Mucosa of rectum (tissue), 2 donors: ENCODE measurements at regions not wholly inside any gene's neighbourhood (a gene's known extent, or its start where the extent isn't known, plus 50 kb on each side); places are given as distances from the start of the nearest gene placed in this dataset.

Experiments used
- H3K27ac ChIP-seq, 2 donors: one replicate each; pipeline ENCODE4 v1.7.0; 2013; ENCODE audit warnings: inconsistent platforms in 2 of 2, low read depth in 2 of 2, low read length in 2 of 2
- H3K27me3 ChIP-seq, 2 donors: one replicate each; pipeline ENCODE4 v1.7.0; 2013; ENCODE audit warnings: low read length in 2 of 2; ENCODE audit not compliant: control insufficient read depth in 2 of 2, insufficient read depth in 2 of 2
- H3K36me3 ChIP-seq, 2 donors: one replicate each; pipeline ENCODE4 v1.7.0; 2013; ENCODE audit warnings: low read length in 2 of 2; ENCODE audit not compliant: control insufficient read depth in 2 of 2, insufficient read depth in 2 of 2
- H3K4me1 ChIP-seq, 2 donors: one replicate each; pipeline ENCODE4 v1.7.0; 2013; ENCODE audit warnings: low read length in 2 of 2, mild to moderate bottlenecking in 1 of 2; ENCODE audit not compliant: control insufficient read depth in 2 of 2, insufficient read depth in 2 of 2
- H3K4me3 ChIP-seq, 2 donors: one replicate each; pipeline ENCODE4 v1.7.0; 2013; ENCODE audit warnings: low read length in 2 of 2
- H3K9ac ChIP-seq, 2 donors: one replicate each; pipeline ENCODE4 v1.7.0; 2013; ENCODE audit warnings: low read length in 2 of 2, low read depth in 1 of 2, mild to moderate bottlenecking in 1 of 2
- H3K9me3 ChIP-seq, 2 donors: one replicate each; pipeline ENCODE4 v1.7.0; 2013; ENCODE audit warnings: low read length in 2 of 2; ENCODE audit not compliant: control insufficient read depth in 2 of 2
- donor health status: healthy.
- donor health status: Normal muscosa, but diverticular disease.

DNA sequence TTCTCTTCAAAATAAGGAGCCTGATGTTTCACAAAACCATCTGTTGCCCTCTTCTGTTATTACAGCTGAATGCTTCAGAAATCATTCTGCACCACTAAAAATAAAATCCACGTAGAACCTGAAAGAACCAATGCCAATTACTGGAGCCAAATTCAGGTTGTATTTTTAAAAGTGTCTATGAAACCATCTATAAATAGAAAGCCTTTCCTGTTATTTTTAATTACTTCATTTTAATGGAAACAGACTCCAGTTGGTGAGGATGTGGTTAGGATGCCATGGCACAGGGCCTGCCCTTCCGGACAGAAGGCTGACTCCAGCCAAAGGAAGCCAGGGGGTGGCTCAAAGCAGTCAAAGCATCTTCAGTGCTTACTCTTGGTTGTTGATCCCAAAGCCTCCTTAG lies 119.8 kb downstream of the TENT4A start:
- H3K27me3 ChIP-seq: peaks cover 0 to 2% of the 10 kb centered on the region in 2 donors
- H3K27ac ChIP-seq: no peak overlapping the region
- no peak overlapping the region for H3K4me3 ChIP-seq
- H3K36me3 ChIP-seq: no peaks in the 10 kb centered on the region
- H3K4me1 ChIP-seq: peaks cover 0 to 3% of the 10 kb centered on the region in 2 donors
- no peaks in the 10 kb centered on the region for H3K9me3 ChIP-seq
- H3K9ac ChIP-seq: no peak overlapping the region

DNA sequence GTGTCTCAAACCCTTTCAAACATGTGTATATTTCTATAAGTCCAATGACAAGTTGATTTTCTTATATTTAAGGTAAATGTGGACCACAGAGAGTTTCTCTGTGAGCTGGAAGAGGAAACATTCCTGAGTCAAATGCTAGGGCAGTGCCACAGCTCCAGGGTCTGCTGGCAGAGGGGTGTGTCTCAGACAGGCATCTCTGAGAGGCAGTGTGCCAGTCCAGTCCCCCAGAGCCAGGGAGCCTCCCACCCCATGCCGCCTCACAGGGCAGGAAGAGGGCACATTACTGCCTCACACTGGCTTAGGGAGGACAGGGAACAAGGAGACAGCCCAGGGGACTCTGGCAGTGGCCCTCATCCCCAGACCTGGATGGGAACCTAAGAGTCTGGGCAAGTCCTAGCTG lies 120.2 kb downstream of the TENT4A start:
- no peak overlapping the region for H3K27ac ChIP-seq
- H3K4me1 ChIP-seq: peaks cover 0 to 3% of the 10 kb centered on the region in 2 donors

DNA sequence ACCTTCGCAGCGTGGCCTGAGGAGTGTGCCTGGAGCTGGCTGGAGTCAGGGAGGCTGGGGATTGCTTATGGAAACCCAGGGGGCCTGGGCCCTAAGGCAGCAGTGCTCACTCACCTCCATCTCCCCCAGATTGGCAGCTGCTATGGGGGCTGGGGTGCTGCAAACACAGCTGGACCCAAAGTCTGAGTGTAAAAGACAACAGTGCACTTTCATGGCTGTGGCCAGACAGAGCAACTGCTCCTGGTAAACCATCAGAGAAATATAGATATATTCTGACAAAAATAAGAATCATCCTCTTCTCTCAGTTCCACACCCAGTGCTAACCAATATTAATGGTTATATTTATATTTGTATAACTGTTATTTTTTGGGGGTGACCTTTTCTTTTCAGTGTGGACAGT lies 123.9 kb downstream of the TENT4A start:
- H3K4me3 ChIP-seq: no peak overlapping the region
- no peaks in the 10 kb centered on the region for H3K4me1 ChIP-seq
- no peaks in the 10 kb centered on the region for H3K9me3 ChIP-seq
- no peak overlapping the region for H3K9ac ChIP-seq
- no peaks in the 10 kb centered on the region for H3K36me3 ChIP-seq
- peaks cover 0 to 4% of the 10 kb centered on the region in 2 donors for H3K27me3 ChIP-seq
- no peak overlapping the region for H3K27ac ChIP-seq

More for the DNA sequence above, 120.2 kb downstream of the TENT4A start:
- no peak overlapping the region for H3K4me3 ChIP-seq
- H3K27me3 ChIP-seq: peaks cover 0 to 4% of the 10 kb centered on the region in 2 donors
- no peak overlapping the region for H3K9ac ChIP-seq
- H3K36me3 ChIP-seq: no peaks in the 10 kb centered on the region
- no peaks in the 10 kb centered on the region for H3K9me3 ChIP-seq

DNA sequence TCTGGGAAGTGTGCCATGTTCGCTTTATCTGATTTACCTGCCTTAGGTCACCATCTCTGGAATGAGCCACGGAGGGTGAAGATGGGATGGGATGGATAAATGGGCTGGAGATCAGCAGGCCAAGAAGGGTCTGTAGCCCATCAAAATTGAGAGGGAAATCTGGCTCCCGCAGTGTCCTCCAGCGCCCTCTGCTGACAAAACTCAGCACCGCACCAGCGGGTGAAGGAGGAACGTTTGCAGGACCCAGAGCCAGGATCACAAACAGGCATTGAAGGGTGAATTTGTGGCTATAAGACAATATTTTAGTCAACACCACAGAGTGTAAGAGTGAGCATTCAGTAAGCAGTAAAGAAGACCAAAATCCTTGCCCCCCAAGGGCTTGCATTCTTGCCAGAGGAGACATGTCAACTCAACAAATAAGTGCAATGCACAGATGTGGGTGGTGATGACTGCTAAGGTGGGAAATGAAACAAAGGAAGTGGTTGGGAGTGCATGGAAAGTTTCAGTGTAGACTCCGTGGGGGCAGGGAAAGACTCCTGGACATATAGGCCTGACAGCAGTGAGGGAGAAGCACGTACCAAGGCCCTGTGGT lies 124.4 kb downstream of the TENT4A start:
- Histone ChIP-seq H3K4me1 (no peaks in the 10 kb centered on the region), H3K4me3 (no peak overlapping the region), H3K27ac (no peak overlapping the region), H3K9ac (no peak overlapping the region), H3K36me3 (no peaks in the 10 kb centered on the region), H3K9me3 (no peaks in the 10 kb centered on the region), H3K27me3 (peaks cover 0 to 4% of the 10 kb centered on the region in 2 donors)

DNA sequence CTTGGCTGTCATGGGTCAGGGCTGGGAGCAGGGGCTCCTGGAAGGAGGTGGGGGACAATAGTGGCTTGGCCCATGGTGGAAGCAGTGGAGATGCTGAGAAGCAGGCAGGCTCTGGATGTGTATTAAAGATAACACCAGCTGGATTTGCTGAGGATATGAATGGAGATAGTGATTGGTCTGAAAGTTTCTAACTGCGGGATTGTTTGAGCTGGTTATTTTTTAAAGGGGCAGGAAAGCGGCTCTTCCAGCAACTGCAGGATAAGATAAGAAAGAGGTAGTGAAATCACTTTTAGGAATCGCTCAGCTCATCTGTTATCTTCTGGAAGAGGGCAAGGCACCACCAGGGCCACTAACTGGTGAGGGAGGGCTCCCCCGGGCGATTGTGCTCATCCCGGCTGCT lies 125.5 kb downstream of the TENT4A start:
- Histone ChIP-seq H3K4me3 (no peak overlapping the region), H3K9me3 (no peaks in the 10 kb centered on the region), H3K27ac (no peak overlapping the region), H3K36me3 (no peaks in the 10 kb centered on the region), H3K27me3 (peaks cover 0 to 4% of the 10 kb centered on the region in 2 donors), H3K9ac (no peak overlapping the region), H3K4me1 (no peaks in the 10 kb centered on the region)

DNA sequence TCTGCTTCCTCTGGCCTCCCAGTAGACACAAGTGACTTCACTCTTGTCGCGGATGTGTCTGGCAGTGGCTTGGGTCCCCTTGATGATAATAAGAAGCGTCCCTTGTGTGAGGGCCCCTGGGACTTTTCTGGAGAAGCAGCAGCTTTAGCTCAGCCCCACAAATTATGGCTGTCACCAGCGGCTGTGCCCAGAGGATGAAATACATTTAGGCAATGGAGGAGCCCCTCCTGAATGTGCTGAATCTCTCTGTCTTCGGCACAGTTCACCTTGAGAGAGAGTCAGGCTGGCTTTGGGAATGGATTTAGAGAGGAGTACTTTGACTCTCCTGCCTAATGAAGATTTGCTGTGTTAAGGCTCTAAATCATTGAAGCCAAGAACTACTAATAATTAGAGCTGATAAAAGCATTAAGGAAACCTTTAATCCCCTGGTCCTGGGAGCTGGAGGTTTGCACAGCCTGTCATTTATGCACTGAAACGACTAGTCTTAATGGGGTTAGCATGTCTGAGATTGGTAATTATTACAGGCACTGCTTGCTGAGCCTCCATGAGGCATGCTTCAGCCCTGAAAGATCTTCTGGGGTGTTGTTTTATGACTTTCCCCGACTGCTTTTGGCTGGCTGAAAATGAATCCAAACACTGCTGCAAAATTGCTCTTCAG lies 127.0 kb downstream of the TENT4A start:
- H3K36me3 ChIP-seq: no peaks in the 10 kb centered on the region
- H3K27ac ChIP-seq: no peak overlapping the region
- H3K4me1 ChIP-seq: no peaks in the 10 kb centered on the region
- peaks cover 0 to 4% of the 10 kb centered on the region in 2 donors for H3K27me3 ChIP-seq
- no peak overlapping the region for H3K9ac ChIP-seq
- no peak overlapping the region for H3K4me3 ChIP-seq
- no peaks in the 10 kb centered on the region for H3K9me3 ChIP-seq

DNA sequence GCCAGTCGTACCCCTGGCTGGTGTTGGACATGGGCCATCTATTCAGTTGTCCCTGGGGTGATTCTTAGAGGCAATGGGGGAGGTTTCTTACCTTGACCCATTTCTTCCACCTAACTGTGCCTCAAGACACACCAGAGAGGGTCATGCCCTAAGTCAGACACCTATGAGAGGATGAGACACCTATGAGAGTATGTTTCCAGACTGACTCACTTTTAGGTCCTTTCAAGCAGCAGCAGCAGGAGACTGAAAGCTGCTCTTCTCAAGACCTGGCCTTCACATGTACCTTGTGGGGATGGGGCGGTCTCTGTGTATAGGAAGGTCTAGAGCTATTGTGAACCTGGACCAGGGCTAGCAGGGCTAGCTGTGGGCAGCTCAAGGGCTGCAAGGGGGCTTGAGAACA lies 130.1 kb downstream of the TENT4A start:
- Histone ChIP-seq H3K27me3 (no peaks in the 10 kb centered on the region), H3K27ac (no peak overlapping the region), H3K9me3 (no peaks in the 10 kb centered on the region), H3K4me1 (no peaks in the 10 kb centered on the region), H3K36me3 (no peaks in the 10 kb centered on the region), H3K4me3 (no peak overlapping the region), H3K9ac (no peak overlapping the region)

DNA sequence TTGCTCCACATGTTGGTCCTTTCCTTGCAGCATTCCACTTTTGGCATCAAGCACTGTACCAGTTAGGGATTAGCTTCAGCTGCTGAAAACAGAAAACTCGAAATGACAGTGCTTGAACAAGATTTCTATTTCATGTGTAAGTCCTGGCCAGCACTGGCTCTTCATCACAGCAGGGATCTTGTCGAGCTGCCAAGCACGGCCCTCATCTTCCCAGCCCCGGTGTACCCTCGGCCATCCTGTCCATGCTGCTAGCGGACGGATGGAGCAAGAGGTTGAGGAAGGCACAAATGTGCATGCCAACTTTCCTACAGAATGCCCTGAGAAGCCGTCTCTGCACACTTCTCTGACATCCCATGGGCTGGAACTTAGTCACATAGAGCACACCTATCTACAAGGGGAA lies 130.6 kb downstream of the TENT4A start:
- H3K9ac ChIP-seq: no peak overlapping the region
- H3K4me3 ChIP-seq: no peak overlapping the region
- no peaks in the 10 kb centered on the region for H3K9me3 ChIP-seq

DNA sequence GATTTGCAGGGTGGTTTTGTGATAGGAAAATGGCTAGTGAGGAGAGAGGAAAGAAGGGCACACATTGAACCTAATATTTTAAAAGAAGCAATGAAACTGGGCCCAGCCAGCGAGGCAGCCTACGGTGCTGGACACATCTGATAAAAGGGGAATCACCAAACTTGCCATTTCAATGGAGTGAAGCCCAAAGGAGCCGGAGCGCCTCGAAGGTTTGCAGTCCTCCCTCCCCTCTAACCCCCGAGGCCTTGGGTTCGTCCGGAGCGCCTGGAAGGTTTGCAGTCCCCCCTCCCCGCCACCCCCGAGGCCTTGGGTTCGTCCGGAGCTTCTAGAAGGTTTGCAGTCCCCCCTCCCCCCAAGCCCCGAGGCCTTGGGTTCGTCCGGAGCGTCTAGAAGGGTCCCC lies 132.6 kb downstream of the TENT4A start:
- H3K27ac ChIP-seq: no peak overlapping the region
- H3K4me1 ChIP-seq: no peaks in the 10 kb centered on the region
- no peak overlapping the region for H3K4me3 ChIP-seq

More for the DNA sequence above, 130.6 kb downstream of the TENT4A start:
- Histone ChIP-seq H3K4me1 (no peaks in the 10 kb centered on the region), H3K27ac (no peak overlapping the region), H3K36me3 (no peaks in the 10 kb centered on the region), H3K27me3 (no peaks in the 10 kb centered on the region)

DNA sequence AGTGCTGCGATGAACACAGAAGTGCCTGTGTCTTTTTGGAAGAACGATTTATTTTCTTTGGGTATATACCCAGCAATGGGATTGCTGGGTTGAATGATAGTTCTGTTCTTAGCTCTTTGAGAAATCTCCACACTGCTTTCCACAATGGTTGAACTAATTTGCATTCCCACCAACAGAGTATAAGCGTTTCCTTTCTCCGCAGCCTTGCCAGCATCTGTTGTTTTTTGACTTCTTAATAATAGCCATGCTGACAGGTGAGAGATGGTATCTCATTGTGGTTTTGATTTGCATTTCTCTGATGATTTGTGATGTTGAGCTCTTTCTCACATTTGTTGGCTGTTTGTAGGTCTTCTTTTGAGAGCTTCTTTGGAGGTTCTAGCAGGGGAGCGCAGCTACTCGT lies 134.6 kb downstream of the TENT4A start:
- Histone ChIP-seq H3K27ac (no peak overlapping the region), H3K4me3 (no peak overlapping the region), H3K36me3 (no peaks in the 10 kb centered on the region)

More for the DNA sequence above, 132.6 kb downstream of the TENT4A start:
- no peaks in the 10 kb centered on the region for H3K27me3 ChIP-seq
- no peaks in the 10 kb centered on the region for H3K36me3 ChIP-seq
- H3K9ac ChIP-seq: no peak overlapping the region
- no peaks in the 10 kb centered on the region for H3K9me3 ChIP-seq

More for the DNA sequence above, 134.6 kb downstream of the TENT4A start:
- Histone ChIP-seq H3K9me3 (no peaks in the 10 kb centered on the region), H3K27me3 (no peaks in the 10 kb centered on the region), H3K9ac (no peak overlapping the region), H3K4me1 (no peaks in the 10 kb centered on the region)
